ENCODE measurements at regions not wholly inside any gene's neighbourhood (a gene's known extent, or its start where the extent isn't known, plus 50 kb on each side); places are given as distances from the start of the nearest gene placed in this dataset.

DNA sequence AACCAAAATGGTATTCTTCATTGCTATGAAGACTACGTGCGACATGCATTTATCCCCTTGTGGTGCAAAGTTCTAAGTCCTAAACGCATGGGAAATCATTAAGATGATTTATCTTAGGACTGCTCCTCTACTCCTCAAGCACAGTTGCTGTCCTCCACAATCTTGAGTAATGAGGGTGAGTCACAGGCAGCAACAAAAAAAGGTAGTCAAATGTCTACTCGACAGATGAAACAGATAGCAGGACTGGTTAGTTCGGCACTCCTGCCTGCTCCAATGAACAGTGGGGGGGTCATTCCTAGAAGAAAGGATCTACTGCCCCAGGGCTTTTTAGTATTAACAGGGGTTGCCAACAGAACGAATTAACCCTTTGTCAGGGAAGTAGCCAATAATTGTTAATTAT, 233.7 kb upstream of the FGF13 start:
- TF ChIP-seq POLR2A (IDR thresholded peaks at IDR 0.05) (no peak), CTCF (IDR thresholded peaks at IDR 0.05) (no peak)

Measured in esophagus squamous epithelium (tissue), 4 donors.